ENCODE measurements at regions not wholly inside any gene's neighbourhood (a gene's known extent, or its start where the extent isn't known, plus 50 kb on each side); places are given as distances from the start of the nearest gene placed in this dataset.

GRCh38 chr6:95784869-95785268 lies 207.5 kb downstream of the MANEA start:
- no peaks in the 10 kb centered on the region for H3K9me3 Mint-ChIP-seq (ENCODE audit: low read depth)
- TF ChIP-seq CTCF (IDR thresholded peaks at IDR 0.05): no peak
- no peak for DNase-seq (ENCODE audit: low spot score)
- no peak overlapping the region for H3K27ac Mint-ChIP-seq (ENCODE audit: unreplicated experiment)
- no peak overlapping the region for H3K4me3 Mint-ChIP-seq (ENCODE audit: unreplicated experiment)
- peaks cover 3% of the 10 kb centered on the region for H3K27me3 Mint-ChIP-seq (ENCODE audit: low read depth)
- H3K4me1 Mint-ChIP-seq (ENCODE audit: low read depth): no peaks in the 10 kb centered on the region
- no peaks in the 10 kb centered on the region for H3K36me3 Mint-ChIP-seq (ENCODE audit: low read depth)

DNA sequence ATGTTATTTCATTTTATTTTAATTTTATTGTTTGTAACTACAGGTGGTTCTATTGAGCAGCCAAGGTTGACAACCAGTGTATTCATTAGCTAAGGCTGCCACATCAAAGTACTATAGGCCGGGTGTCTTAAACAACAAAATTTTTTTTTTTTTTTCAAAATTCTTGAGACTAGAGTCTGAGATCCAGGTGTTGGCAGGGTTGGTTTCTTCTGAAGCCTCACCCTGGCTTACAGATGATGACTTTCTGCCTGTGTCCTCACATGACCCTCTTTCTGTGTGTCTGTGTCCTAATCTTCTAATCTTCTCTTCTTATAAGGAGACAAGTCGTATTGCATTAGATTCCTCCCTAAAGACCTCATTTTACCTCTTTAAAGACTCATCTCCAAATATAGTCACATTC lies 208.4 kb downstream of the MANEA start:
- Mint-ChIP-seq H3K27me3 (ENCODE audit: low read depth) (peaks cover 2% of the 10 kb centered on the region), H3K9me3 (ENCODE audit: low read depth) (no peaks in the 10 kb centered on the region), H3K27ac (ENCODE audit: unreplicated experiment) (no peak overlapping the region), H3K4me3 (ENCODE audit: unreplicated experiment) (no peak overlapping the region), H3K4me1 (ENCODE audit: low read depth) (no peaks in the 10 kb centered on the region), H3K36me3 (ENCODE audit: low read depth) (no peaks in the 10 kb centered on the region)
- no peak for TF ChIP-seq CTCF (IDR thresholded peaks at IDR 0.05)
- DNase-seq (ENCODE audit: low spot score): no peak

DNA sequence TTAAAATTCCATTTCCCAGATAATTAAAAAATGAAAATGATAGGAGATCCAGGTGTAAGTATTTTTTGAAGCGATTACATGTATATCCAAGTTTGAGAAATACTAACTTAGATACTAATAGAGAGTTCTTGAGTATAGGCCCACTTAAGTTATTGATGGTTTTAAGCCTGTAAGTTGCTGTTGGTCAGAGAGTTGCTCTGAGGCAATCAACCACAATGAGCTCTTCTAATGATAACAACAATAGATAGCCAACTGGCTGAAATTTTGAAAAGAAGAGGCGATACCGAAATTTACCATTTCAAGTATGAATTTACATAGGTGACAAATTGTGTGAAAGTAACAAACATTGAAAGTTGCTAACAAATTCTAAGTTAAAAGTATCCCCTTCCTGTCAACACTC lies 209.5 kb downstream of the MANEA start:
- DNase-seq (ENCODE audit: low spot score): no peak
- no peak overlapping the region for H3K4me3 Mint-ChIP-seq (ENCODE audit: unreplicated experiment)
- H3K36me3 Mint-ChIP-seq (ENCODE audit: low read depth): no peaks in the 10 kb centered on the region
- peaks cover 2% of the 10 kb centered on the region for H3K27me3 Mint-ChIP-seq (ENCODE audit: low read depth)
- H3K4me1 Mint-ChIP-seq (ENCODE audit: low read depth): no peaks in the 10 kb centered on the region
- TF ChIP-seq CTCF (IDR thresholded peaks at IDR 0.05): no peak
- no peaks in the 10 kb centered on the region for H3K9me3 Mint-ChIP-seq (ENCODE audit: low read depth)
- H3K27ac Mint-ChIP-seq (ENCODE audit: unreplicated experiment): no peak overlapping the region

DNA sequence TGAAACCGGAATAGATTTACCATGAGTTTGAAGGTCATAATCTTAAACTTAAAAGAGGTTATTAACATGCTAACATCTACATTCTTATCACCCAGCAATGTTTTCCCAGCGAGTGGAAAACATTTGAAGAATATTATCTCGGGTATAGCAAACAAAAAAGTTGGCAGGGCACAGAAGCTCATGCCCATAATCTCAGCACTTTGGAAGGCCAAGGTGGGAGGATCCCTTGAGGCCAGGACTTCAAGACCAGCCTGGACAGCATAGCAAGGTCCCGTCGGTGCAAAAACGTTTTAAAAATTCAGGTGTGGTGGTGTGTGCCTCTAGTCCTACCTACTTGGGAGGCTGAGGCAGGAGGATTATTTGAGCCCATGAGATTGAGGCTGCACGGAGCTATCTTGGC lies 213.5 kb downstream of the MANEA start:
- Mint-ChIP-seq H3K27me3 (ENCODE audit: low read depth) (no peaks in the 10 kb centered on the region), H3K9me3 (ENCODE audit: low read depth) (no peaks in the 10 kb centered on the region), H3K4me1 (ENCODE audit: low read depth) (no peaks in the 10 kb centered on the region), H3K27ac (ENCODE audit: unreplicated experiment) (no peak overlapping the region), H3K36me3 (ENCODE audit: low read depth) (no peaks in the 10 kb centered on the region), H3K4me3 (ENCODE audit: unreplicated experiment) (no peak overlapping the region)
- TF ChIP-seq CTCF (IDR thresholded peaks at IDR 0.05): no peak
- DNase-seq (ENCODE audit: low spot score): no peak

DNA sequence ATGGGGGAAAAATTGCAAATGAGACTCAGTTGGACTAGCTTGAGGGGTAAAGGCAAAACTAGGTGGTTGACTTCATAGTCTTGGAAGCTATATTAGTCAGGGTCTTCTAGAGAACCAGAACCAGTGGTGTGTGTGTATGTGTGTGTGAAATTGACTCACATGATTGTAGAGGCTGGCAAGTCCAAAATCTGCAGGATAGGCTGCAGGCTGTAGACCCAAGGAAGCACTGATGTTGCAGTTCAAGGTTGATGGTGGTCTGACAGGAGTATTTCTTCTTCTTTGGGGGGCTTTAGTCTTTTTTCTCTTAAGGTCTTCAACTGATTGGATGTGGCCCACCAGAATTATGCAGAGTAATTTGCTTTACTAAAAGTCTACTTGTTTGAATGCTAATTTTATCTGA lies 217.4 kb downstream of the MANEA start:
- Mint-ChIP-seq H3K9me3 (ENCODE audit: low read depth) (no peaks in the 10 kb centered on the region), H3K4me3 (ENCODE audit: unreplicated experiment) (no peak overlapping the region), H3K36me3 (ENCODE audit: low read depth) (no peaks in the 10 kb centered on the region), H3K27me3 (ENCODE audit: low read depth) (no peaks in the 10 kb centered on the region), H3K27ac (ENCODE audit: unreplicated experiment) (no peak overlapping the region), H3K4me1 (ENCODE audit: low read depth) (no peaks in the 10 kb centered on the region)
- no peak for DNase-seq (ENCODE audit: low spot score)
- no peak for TF ChIP-seq CTCF (IDR thresholded peaks at IDR 0.05)

Measured in chondrocyte (in vitro differentiated cells).